NCI-H2029 treated with DMSO at 0.1 percent for 48 hours (cell line): ENCODE measurements at regions not wholly inside any gene's neighbourhood (a gene's known extent, or its start where the extent isn't known, plus 50 kb on each side); places are given as distances from the start of the nearest gene placed in this dataset.
"Not testable (repeated sequence)": the region's sequence is repeated elsewhere in the genome, so short reads cannot be mapped to it uniquely, and the experiment has no call there.

ENCODE experiments used
- DNase-seq: peaks from one replicate; lab custom pipeline; 2025; lab: John Stamatoyannopoulos, UW

DNA sequence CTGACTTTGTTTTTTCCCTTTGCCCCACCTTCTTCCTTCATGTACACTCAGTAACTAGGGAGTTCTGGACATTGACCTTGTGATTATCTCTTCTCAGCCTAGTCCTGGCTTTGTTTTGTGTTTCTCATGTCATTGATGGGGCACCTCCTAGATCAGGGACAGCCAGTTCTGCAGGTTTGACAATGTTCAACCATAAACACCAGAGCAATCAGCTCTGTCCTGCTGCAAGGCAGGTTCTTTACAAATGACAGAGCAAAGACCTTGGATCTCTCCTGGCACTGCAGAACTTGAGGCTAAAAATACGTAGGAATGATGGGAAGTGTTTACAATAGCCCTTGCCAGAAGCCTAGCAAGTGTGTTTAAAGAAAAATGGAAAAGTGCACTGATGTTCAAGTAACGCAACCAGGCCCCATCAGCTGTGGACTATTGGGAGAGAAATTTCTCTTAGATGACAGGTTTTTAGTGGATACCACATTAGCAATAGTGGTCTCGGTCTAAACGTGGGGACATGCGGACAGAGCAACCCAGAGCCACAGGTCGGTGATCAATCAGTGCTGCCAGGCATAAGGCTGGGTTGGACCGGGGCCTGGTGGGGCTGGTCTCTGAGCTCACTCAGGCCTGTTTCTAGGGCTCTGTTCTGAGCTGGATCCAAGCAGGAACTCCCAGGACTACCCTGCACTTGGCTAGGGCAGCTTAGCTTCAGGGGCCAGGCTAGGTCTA, 76.8 kb downstream of the SOWAHC start:
- no peak for DNase-seq

DNA sequence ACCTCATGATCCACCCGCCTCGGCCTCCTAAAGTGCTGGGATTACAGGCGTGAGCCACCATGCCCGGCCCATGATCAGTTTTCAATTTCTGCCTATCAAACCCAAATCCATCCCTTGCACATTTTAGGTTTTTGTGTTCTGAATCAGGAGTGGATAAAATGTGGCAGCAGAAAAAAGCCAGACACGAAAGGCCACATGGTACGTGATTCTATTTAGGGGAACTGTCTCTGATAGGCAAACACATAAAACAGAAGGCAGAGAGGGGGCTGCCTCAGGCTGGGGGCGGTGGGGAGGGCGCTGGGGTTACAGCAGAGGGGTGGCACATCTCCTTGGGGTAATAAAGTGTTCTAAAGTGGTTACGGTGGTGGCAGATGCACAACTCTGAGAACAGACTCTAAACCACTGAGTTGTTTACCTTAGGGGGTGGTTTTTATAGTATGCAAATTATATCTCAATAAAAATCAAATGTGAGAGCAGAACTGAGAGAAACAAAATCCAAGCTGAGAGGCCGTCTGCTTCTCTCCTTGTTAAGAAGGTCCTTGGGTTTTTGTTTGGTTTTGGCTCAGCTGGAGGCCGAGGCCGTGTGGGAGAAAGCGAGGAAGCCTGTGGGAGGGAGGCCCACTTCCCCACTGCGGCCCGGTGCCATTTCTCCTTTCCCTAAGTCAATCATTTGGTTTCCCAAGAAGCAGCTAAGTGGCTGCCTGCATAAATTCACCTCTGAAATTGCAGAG, 78.0 kb downstream of the SOWAHC start:
- DNase-seq: no peak

DNA sequence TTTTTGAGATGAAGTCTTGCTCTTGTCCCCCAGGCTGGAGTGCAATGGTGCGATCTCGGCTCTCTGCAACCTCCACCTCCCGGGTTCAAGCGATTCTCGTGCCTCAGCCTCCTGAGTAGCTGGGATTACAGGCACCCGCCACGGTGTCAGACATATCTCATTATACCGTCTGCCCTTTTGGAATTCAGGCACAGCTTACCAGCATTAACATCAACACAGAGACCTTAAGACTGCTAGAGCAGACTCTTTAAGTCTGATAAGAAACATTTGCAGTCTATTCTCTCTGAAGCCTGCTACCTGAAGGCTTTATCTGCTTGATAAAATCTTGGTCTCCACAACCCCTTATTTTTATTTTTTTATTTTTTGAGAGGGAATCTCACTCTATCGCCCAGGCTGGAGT, 78.7 kb downstream of the SOWAHC start:
- DNase-seq: not testable (repeated sequence)

DNA sequence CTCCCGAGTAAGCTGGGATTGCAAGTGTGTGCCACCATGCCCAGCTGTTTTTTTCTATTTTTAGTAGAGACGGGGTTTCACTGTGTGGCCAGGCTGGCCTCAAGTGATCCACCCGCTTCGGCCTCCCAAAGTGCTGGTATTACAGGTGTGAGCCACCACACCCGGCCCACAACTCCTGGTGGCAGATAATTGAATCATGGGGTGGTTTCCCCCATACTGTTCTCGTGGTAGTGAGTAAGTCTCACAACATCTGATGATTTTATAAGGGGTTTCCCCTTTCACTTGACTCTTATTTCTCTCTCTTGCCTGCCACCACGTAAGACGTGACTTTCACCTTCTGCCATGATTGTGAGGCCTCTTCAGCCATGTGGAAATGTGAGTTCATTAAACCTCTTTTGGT, 79.1 kb downstream of the SOWAHC start:
- DNase-seq: not testable (repeated sequence)

DNA sequence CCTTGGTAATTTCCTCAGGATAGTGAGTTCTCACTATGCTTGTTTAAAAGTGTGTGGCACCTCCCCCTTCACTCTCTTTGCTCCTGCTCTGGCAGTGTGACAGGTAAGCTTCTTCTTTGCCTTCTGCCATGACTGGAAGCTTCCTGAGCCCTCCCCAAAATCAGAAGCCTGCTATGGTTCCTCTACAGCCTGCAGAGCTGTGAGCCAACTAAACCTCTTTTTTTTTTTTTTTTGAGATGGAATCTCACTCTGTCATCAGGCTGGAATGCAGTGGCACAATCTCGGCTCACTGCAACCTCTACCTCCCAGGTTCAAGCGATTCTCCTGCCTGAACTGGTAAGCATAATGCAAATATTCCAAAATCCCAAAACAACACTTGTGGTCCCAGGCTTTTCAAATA, 80.0 kb downstream of the SOWAHC start:
- DNase-seq: no peak

DNA sequence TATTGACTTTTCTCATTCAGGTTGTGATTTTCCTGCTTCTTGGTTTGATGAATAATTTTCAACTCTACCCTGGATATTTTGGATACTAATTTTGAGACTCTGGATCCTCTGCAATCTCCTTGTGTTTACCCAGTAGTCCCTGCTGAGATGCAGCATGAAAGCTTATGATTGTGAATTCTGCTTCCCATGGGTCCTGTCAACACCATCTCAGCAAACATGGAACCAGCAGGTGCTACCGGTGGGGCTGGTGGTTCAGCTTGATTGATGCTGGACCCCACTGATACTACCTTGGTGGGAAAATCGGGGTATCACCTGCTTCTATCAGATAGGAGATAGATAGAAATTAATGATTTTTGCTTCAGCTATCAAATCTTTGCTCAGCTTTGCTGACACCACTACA, 81.1 kb downstream of the SOWAHC start:
- DNase-seq: no peak

DNA sequence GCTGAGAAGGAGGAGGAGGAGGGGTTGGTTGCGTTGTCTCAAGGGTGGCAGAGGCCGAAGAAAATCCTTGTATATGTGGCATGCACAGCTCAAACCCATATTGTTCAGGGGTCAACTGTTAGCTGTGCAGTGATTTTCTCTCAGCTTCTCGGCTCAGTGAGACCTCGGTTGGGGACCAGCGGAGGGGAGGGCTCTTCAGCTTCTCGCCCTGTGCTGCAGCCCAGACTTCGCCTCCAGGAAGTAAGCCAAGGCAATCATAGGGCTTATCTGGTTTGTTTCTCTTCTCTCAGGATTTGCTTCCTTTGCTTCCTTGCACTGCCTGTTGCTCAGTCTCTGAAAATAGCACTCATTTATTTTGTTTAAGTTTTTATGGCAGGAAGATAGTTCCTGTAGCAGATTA, 85.5 kb downstream of the SOWAHC start:
- DNase-seq: no peak

DNA sequence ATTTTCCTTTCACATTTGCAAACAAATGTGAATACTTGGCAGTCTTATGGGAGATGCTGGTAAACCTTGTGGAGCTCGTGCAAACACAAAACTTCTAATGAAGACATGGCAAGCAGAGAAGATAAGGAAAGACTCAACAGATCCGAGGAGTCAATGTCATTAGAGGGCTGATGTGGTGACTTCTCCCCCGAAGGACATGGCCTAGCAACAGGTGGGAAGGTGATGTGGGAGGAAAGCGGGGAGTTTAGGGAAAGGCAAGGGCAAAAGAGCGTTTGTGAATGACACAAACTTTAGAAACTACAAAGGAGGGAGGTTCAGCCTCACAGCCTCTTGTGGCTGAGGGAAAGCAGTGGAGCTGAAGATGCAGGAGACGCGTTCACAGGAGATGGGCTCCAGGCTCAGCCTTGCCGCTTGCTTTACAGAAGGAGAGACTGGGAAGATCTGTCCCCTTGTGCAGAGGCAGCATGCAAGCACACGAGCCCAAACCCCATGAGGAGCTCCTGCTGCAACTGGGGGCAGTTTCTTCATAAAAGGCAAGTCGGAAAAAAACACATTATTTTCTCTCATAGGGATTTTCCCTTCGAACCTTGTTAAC, 86.6 kb downstream of the SOWAHC start:
- no peak for DNase-seq

DNA sequence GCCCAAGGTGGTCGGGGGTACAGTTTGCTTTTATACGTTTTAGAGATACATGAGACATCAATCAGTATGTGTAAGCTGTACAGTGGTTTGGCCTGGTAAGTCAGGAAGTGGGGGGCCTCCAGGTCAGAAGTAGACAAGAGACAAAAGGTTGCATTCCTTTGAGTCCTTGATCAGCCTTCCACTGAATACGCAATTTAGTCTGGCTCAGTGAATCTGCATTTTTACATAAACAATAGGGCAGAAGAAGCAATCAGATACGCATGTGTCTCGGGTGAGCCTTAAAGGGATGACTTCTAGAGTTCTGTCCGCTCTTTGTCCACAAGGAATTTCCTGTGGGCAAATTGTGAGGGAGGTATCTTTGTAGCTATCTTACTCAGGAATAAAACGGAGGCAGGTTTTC, 87.2 kb downstream of the SOWAHC start:
- DNase-seq: no peak

DNA sequence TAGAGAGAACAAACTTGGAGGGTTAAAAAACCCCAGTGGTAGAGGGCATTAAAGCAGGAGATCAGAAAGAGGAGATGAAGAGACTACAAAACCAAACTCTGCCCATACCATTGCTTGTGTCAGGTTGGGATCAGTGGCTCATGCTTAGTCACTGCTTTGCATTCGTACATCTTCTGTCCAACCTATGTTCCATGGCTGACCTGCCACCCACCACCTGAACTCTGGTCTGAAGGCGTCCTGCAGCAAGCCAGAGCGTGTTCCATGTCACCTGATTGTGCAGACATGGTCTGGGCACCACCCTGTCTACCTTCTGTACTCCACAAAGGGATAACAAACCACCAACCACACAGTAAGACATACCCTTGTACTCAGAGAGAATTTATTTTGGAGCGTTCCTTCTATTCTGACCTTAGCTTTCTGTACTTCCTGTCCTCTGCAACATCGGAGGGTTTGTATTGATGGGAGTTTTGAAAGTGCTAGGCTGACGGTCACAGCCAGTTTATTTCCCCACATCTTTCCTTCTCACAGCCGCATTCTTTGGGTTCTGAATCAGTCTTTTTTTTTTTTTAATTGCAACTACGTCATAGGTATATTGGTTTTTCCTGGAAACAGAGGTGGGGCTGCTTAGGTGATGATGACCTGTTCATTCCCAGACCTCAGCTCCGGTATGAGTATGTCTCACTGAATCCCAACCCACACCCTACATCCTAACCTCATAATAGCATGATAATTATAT, 88.3 kb downstream of the SOWAHC start:
- no peak for DNase-seq

DNA sequence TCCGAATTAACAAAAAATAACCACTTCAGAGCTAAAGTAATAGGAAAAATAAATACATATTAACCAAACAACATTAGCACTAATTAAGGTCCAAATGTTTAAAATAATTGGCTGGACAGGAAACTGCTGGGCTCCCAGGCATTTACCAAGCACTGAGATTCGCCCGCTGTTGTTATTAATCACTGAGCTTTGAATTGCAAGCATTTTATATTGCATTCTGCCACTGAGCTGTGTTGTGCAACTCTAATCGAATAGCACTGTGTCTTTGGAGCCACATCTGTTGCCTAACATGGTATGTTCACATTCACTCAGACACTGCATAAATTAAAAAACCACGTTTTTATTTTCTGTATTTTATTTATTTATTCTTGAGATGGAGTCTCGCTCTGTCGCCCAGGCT, 88.9 kb downstream of the SOWAHC start:
- DNase-seq: no peak

DNA sequence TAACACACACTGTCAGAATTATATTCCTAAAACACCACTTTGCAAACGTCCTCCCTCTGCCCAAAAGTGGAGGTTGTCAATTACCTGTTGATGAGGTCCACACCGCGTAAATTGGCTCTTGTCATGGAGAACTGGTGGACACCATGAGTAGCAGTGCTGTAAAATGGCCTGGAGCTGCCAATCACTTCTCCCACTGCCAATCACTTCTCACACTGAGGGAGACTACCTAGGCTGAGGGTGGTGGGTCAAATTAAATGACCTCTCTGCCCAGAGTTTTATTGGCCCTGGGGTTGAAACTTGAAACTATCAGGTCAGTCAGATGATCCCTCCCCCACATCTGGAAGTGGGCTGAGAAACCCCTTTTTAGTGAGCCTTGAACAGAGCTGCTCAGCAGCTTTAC, 89.6 kb downstream of the SOWAHC start:
- DNase-seq: no peak

DNA sequence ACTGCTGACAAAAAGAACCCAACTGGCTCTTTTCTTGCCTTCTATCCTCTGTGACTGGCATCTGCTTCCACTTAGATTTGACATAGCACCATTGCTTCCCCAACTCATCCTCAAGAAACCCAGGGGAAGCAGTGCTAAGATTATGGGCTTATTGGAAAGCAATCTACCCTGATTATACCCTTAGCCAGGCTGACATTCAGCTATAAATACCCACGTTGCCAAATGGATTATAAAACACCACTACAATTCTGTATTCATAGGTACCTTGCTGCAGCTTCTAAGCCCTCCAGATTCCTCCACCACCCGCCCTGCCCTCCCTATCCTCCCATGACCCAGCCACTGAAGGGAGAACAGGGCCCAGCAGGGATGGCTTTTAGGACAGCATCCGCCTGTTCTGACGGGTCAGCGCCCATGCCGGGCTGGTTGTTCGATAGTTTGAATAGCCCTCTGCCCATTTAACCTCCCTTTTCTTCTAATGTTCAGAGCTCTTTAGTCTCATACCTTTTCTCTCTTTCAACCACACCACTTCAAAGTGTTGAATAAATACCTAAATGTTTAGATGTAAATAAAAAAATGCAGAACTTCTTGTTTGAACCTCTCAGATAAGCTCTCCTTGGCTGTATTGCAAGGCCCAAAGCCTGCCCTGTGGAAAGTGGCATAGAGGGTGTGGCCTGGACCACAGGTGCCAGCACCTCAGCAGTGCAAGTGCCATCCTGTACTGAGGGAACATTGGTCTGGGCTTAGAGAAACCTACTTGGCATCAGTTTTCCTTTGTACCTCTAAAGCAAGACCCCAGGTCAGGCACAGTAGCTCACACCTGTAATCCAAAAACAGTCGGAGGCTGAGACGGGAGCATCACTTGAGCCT, 86.6 kb upstream of the RGPD5 start:
- DNase-seq: no peak

DNA sequence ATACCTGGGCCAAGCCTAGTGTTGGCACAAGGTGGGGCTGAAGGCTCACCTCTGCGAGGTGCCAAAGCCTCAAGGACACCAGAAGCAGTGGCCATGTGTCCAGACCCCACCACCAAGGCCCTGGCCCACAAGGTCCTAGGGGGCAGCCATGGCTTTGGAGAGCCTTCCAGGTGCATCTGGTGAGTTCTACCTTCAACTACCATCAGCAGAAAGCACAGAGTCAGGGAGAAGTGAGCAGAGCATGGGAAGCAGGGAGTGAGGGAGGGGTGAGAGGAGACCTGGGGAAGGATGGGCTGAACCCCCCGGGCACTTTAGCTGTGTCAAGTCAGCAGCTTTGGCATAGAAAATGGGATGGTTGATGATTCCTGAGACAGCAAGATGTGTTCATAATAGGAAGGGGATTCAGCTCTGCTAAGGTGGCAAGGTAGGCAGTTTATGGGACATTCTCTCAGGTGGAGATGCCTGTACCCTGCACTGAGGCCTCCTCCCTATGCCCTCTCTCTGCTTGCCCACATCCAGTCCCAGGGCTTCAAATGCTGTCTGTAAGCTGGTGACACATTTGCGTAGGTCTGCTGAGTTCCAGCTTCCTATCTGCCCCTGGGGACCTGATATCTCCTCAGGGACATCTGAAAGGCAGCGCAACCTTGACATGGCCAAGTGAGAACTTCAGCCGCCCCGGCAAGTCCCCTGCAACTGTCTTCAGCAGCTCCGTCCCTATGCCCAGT, 83.4 kb upstream of the RGPD5 start:
- DNase-seq: no peak

DNA sequence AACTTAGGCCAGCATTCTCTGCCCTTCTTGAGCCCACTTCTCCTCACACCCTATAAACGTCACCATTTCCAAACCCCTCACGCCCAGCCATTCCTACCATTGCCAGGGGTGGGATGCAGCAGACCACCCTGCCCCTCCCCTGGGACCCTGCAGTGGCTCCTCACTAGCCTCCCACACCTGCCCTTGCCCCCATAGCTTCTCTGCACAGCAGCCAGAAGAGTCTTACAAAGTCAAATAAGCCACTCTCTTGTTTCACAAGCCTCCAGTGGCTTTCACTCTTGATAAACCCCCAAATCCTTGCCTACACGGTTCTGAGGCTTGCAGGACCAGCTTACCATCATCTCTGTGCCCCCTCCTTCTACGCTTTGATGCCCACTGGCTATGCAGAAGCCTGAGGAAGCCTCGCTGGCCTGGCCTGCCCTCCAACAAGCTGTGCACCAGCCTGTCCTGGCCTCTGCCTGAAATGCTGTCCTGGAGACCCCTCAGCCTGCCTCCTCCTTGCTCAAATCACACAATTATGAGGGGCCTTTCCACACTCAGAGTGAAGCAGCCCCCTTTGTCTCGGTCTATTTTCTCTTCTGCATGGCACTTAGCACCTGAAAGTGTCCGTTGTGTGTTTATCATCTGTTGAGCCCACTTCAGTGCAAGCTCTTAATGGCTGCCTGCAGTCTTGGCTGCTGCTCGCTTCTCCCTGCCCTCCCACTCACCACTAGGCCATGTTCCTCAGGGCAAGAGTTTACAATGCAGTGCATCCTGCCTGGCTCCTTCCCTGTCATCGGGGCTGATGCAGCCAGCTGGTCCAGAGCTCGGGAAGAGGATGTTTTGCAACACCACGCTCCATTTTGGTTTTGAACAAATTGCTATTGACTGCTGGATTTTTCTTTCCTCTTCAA, 82.6 kb upstream of the RGPD5 start:
- DNase-seq: no peak

DNA sequence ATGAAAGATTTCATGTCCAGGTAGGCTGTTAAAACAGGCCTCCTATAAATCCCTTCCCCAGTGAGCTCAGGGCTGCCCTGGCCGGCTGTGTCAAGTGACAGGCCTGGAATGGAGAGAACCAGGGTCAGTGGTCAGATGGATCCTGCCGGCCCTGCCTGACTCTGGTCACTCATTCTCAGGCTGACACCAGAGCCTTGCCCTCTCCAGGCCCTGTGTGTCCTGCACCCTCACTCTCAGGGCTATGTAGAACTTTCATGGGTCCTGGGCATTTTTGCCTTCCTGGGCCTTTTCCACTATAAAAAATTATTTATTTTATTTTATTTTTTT, 82.0 kb upstream of the RGPD5 start:
- DNase-seq: no peak

DNA sequence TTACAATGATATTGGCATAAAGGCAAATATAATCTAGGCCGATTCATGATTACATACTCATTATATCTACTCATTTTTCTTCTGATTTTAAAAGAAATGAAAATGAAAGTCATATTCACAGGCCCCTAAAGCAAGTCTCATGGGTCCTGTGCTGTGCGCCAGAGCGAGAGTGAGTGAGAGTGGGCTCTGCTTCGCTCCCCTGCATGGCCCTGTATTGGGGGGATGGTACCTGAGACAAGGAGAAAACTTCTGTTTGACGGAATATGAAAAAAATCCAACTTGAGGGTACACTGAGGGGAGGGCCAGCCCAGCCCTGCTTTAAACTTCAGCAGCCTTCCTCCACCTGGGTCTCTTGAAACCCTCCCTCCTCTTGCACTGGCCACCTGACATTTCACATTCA, 81.4 kb upstream of the RGPD5 start:
- no peak for DNase-seq

DNA sequence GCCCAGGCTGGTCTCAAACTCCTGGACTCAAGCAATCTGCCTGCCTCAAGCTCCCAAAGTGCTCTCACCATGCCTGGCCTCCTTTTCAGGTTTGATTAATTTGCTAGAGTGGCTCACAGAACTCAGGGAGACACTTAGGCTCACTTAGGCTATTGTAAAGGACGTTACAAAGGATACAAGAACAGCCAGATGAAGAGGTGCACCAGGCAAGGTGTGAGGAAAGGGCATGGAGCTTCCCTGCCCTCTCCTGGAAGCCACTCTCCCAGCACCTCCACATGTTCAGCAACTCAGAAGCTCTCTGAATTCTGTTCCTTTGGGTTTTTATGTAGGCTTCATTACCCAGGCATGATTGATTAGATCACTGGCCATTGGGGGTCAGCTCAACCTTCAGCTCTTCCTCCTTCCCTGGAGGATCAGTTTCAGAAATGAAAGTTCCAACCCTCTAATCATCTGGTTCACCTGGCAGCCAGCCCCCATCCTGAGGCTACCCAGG, 78.7 kb upstream of the RGPD5 start:
- no peak for DNase-seq

DNA sequence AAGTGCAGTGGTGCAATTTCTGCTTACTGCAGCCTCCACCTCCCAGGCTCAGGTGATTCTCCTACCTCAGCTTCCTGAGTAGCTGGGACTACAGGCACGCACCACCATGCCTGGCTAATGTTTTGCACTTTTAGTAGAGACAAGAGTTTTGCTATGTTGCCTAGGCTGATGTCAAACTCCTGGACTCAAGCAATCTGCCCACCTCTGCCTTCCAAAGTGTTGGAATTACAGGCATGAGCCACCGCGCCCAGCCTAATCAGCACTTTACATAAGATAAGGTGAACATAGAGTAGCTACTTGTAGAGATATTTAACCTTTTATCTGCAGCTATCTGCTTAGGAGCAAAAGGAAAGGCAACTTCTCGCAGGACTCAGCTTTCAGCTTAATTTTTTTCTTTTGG, 77.5 kb upstream of the RGPD5 start:
- not testable (repeated sequence) for DNase-seq

DNA sequence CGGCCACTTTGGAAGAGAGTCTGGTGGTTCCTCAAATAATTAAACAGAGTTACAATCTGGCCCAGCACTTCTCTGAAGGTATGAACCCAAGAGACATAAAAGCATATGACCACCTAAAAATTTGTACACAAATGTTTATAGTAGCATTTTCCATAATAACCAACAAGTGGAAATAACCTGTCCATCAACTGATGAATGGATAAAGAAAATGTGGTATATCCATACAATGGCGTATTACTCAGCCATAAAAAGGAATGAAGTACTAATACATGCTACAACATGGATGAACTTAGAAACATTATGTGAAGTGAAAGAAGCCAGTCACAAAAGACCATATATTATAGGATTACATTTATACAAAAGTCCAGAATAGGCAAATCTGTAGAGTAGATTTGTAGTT, 76.0 kb upstream of the RGPD5 start:
- DNase-seq: no peak
